Psoas muscle (tissue), 7 donors: ENCODE measurements at regions not wholly inside any gene's neighbourhood (a gene's known extent, or its start where the extent isn't known, plus 50 kb on each side); places are given as distances from the start of the nearest gene placed in this dataset.
"Not testable (repeated sequence)": the region's sequence is repeated elsewhere in the genome, so short reads cannot be mapped to it uniquely, and the experiment has no call there.

Experiments
- ATAC-seq, 4 donors: fragments of 200-7000 bp; cut with Tn5 transposase; one replicate each; pipeline ENCODE4 v1.9.1; 2020; ENCODE audit warnings: moderate library complexity in 3 of 4, mild to moderate bottlenecking in 2 of 4
- DNase-seq, 2 donors: peaks; one replicate each; pipeline ENCODE4 v3.0.0-alpha.2; 2020
- H3K27ac ChIP-seq: fragments of 200-600 bp; one replicate; pipeline ENCODE4 v1.8.0; 2022
- H3K27me3 ChIP-seq, 3 donors: fragments of 200-600 bp in 1 of 3; one replicate each; pipeline versions ENCODE4 v1.6.1 to v1.8.0; 2013 to 2022; ENCODE audit warnings: low read length in 2 of 3, mild to moderate bottlenecking in 2 of 3, moderate library complexity in 1 of 3; ENCODE audit not compliant: insufficient read depth in 3 of 3
- H3K36me3 ChIP-seq, 2 donors: fragments of 200-600 bp in 1 of 2; one replicate each; pipeline versions ENCODE4 v1.6.1 to v1.8.0; 2013 to 2022; ENCODE audit warnings: low read depth in 1 of 2, mild to moderate bottlenecking in 1 of 2, moderate library complexity in 1 of 2; ENCODE audit not compliant: insufficient read depth in 1 of 2
- H3K4me1 ChIP-seq: fragments of 200-600 bp; one replicate; pipeline ENCODE4 v1.8.0; 2022
- H3K4me3 ChIP-seq: fragments of 200-600 bp; one replicate; pipeline ENCODE4 v1.8.0; 2022; ENCODE audit warnings: mild to moderate bottlenecking
- H3K9me3 ChIP-seq: fragments of 200-600 bp; one replicate; pipeline ENCODE4 v1.8.0; 2022
- WGBS, 3 donors: extraction: QIAGEN DNeasy Blood & Tissue Kit; methylation state at CpG; one replicate each; pipeline versions ENCODE4 v1.1.6 to v1.1.7; 2013; 5-methylcytosine and 5-hydroxymethylcytosine counted together
- intact Hi-C, 2 donors: fragments of 100-400 bp; cut with DNase I; formaldehyde crosslinking; loops; one replicate each; pipeline versions ENCODE4 v1.11.0 to v1.14.2; 2022
- TF ChIP-seq, protein P1 (sequence below): fragments of 200-600 bp; IDR thresholded peaks from one replicate; pipeline ENCODE4 v1.8.0; 2022; ENCODE audit warnings: antibody characterized with exemption
- donor health status: healthy with polysubstance abuse.
- donor health status: DM: no; HTN: no; CAD: no; lungs with moderate emphysema.
- donor health status: Bipolar disorder and iron deficiency.
- donor health status: healthy.
- donor health status: DM: yes; HTN: yes; CAD: no.
- donor health status: DM: no; HTN: no; CAD: no.
- donor health status: DM: yes; HTN: yes; CAD: no.

DNA sequence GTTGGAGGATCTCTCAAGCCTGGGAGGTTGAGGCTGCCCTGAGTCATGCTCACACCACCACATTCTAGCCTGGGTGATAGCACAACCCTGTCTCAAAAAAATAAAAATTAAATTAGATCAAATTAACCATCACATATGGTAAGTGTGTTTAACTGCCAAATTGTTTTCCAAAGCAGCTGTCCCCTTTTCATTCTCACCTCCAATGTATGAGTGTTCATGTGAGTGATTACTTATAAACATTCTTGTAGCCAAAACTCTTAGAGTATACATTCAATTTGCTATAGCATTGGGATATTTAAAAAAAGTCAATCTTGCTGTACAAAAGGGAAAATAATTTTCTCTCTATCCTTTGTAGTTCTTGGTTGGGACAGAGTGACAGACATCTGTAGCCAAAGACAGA lies 53.4 kb upstream of the SNAPC3 start:
- H3K27ac ChIP-seq = no peak overlapping the region
- H3K9me3 ChIP-seq = no peaks in the 10 kb centered on the region
- TF ChIP-seq, protein P1, sequence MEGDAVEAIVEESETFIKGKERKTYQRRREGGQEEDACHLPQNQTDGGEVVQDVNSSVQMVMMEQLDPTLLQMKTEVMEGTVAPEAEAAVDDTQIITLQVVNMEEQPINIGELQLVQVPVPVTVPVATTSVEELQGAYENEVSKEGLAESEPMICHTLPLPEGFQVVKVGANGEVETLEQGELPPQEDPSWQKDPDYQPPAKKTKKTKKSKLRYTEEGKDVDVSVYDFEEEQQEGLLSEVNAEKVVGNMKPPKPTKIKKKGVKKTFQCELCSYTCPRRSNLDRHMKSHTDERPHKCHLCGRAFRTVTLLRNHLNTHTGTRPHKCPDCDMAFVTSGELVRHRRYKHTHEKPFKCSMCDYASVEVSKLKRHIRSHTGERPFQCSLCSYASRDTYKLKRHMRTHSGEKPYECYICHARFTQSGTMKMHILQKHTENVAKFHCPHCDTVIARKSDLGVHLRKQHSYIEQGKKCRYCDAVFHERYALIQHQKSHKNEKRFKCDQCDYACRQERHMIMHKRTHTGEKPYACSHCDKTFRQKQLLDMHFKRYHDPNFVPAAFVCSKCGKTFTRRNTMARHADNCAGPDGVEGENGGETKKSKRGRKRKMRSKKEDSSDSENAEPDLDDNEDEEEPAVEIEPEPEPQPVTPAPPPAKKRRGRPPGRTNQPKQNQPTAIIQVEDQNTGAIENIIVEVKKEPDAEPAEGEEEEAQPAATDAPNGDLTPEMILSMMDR = no peak
- H3K4me1 ChIP-seq = no peaks in the 10 kb centered on the region
- no peak for ATAC-seq
- DNase-seq = no peak
- intact Hi-C loops = no loop called here
- peaks cover 0 to 4% (median 0%) of the 10 kb centered on the region in 3 donors for H3K27me3 ChIP-seq
- H3K4me3 ChIP-seq = no peak overlapping the region
- no peaks in the 10 kb centered on the region for H3K36me3 ChIP-seq

DNA sequence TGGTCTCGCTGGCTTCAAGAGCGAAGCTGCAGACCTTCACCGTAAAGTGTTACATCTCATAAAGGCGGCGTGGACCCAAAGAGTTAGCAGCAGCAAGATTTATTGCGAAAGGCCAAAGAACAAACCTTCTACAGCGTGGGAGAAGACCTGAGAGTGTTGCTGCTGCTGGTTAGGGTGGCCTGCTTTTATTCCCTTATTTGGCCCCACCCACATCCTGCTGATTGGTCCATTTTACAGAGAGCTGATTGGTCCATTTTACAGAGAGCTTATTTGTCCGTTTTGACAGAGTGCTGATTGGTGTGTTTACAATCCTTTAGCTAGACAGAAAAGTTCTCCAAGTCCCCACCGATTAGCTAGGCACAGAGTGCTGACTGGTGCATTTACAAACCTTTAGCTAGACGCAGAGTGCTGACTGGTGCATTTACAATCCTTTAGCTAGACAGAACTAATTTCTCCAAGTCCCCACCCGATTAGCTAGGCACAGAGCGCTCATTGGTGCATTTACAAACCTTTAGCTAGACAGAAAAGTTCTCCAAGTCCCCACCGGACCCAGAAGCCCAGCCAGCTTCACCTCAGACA lies 57.6 kb upstream of the SNAPC3 start:
- H3K27me3 ChIP-seq, DNase-seq, H3K9me3 ChIP-seq, H3K36me3 ChIP-seq, intact Hi-C loops, H3K4me3 ChIP-seq, H3K27ac ChIP-seq, ATAC-seq, H3K4me1 ChIP-seq: not testable (repeated sequence)
- WGBS, 3 donors = 86 to 95% (median 91%) methylated on average over 12 to 13 of the region's 13 CpGs

DNA sequence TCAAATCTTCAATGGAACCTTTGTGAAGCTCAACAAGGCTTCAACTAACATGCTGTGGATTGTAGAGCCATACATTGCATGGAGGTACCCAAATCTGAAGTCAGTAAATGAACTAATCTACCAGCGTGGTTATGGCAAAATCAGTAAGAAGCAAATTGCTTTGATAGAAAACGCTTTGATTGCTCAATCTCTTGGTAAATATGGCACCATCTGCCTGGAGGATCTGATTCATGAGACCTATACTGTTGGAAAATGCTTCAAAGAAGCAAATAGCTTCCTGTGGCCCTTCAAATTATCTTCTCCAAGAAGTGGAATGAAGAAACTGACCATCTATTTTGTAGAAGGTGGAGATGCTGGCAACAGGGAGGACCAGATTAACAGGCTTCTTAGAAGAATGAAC lies 54.7 kb upstream of the TTC39B start:
- intact Hi-C loops = no loop called here
- ATAC-seq = no peak
- DNase-seq = no peak
- TF ChIP-seq, protein P1 = no peak
- H3K27me3 ChIP-seq = no peaks in the 10 kb centered on the region
- H3K4me1 ChIP-seq = no peaks in the 10 kb centered on the region
- H3K27ac ChIP-seq = no peak overlapping the region
- H3K36me3 ChIP-seq = no peaks in the 10 kb centered on the region
- 44 to 95% (median 65%) methylated on average over 2 of the region's 2 CpGs for WGBS, 3 donors
- no peaks in the 10 kb centered on the region for H3K9me3 ChIP-seq
- H3K4me3 ChIP-seq = no peak overlapping the region

DNA sequence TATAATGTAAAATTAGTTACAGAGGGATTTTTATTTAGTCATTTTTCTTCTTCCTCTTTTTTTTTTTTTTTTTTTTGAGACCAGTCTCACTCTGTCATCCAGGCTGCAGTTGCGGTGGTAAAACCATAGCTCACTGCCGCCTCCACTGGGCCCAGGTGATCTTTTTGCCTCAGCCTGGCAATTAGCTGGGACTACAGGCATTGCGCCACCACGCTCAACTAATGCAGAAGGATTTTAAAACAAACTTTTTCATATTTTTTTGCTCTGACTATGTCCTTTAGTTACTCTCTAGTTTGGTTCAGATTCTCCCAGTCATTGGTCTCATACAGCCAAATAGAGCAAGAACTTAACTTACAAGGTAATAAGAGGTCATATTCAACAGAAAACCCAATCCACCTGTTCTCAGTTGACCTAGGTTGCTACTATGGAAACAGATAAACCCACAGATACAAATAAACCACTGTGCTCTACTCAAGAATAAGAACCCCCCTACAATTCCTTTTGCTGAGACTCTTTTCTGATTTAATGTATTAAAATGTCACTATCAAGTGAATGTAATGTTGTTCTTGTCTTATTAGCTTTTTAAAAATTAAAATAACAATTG lies 50.1 kb upstream of the TTC39B start:
- no peak overlapping the region for H3K4me3 ChIP-seq
- intact Hi-C loops = no loop called here
- H3K27ac ChIP-seq = no peak overlapping the region
- TF ChIP-seq, protein P1 = no peak
- ATAC-seq (no peak), DNase-seq (peak in 1 of 2 donors; percentile 16)
- WGBS, 3 donors = 71 to 89% (median 86%) methylated on average over 4 of the region's 4 CpGs
- no peaks in the 10 kb centered on the region for H3K9me3 ChIP-seq
- H3K4me1 ChIP-seq = no peaks in the 10 kb centered on the region
- no peaks in the 10 kb centered on the region for H3K36me3 ChIP-seq
- no peaks in the 10 kb centered on the region for H3K27me3 ChIP-seq
